ENCODE measurements at regions not wholly inside any gene's neighbourhood (a gene's known extent, or its start where the extent isn't known, plus 50 kb on each side); places are given as distances from the start of the nearest gene placed in this dataset.
"Not testable (repeated sequence)": the region's sequence is repeated elsewhere in the genome, so short reads cannot be mapped to it uniquely, and the experiment has no call there.

- H3K36me3 Mint-ChIP-seq; H3K36me3 ChIP-seq (ENCODE audit: insufficient read depth, low read length); H3K27me3 ChIP-seq (ENCODE audit: insufficient read depth, low read length, poor library complexity, severe bottlenecking); H3K27ac ChIP-seq (ENCODE audit: low read depth, low read length); H3K27me3 Mint-ChIP-seq; H3K4me3 ChIP-seq (ENCODE audit: low read length); H3K4me1 ChIP-seq (ENCODE audit: insufficient read depth, low read length); H3K27ac Mint-ChIP-seq; POLR2A ChIA-PET; H3K9me3 ChIP-seq (ENCODE audit: low read length); DNase-seq; H3K9me3 Mint-ChIP-seq; H3K4me1 Mint-ChIP-seq; CTCF ChIA-PET; H3K4me3 Mint-ChIP-seq: not testable (repeated sequence)
These were observed 110.5 kb upstream of the PLEKHM1 start for GRCh38 chr17:45601013-45601412.

GRCh38 chr17:45601605-45602539, 111.4 kb upstream of the PLEKHM1 start:
- H3K36me3 ChIP-seq (ENCODE audit: insufficient read depth, low read length); H3K36me3 Mint-ChIP-seq; H3K9me3 ChIP-seq (ENCODE audit: low read length); H3K27me3 Mint-ChIP-seq; H3K4me3 ChIP-seq (ENCODE audit: low read length); H3K4me3 Mint-ChIP-seq; H3K27ac Mint-ChIP-seq; POLR2A ChIA-PET; H3K4me1 ChIP-seq (ENCODE audit: insufficient read depth, low read length); CTCF ChIA-PET; H3K4me1 Mint-ChIP-seq; H3K9me3 Mint-ChIP-seq; H3K27me3 ChIP-seq (ENCODE audit: insufficient read depth, low read length, poor library complexity, severe bottlenecking); H3K27ac ChIP-seq (ENCODE audit: low read depth, low read length); DNase-seq: not testable (repeated sequence)

GRCh38 chr17:45605751-45606150, 115.2 kb upstream of the PLEKHM1 start:
- H3K27ac Mint-ChIP-seq; H3K4me1 ChIP-seq (ENCODE audit: insufficient read depth, low read length); POLR2A ChIA-PET; DNase-seq; H3K4me3 Mint-ChIP-seq; H3K27me3 ChIP-seq (ENCODE audit: insufficient read depth, low read length, poor library complexity, severe bottlenecking); H3K4me3 ChIP-seq (ENCODE audit: low read length); H3K27ac ChIP-seq (ENCODE audit: low read depth, low read length); H3K36me3 Mint-ChIP-seq; H3K4me1 Mint-ChIP-seq; H3K9me3 Mint-ChIP-seq; H3K36me3 ChIP-seq (ENCODE audit: insufficient read depth, low read length); CTCF ChIA-PET; H3K27me3 Mint-ChIP-seq; H3K9me3 ChIP-seq (ENCODE audit: low read length): not testable (repeated sequence)

- H3K27me3 Mint-ChIP-seq; POLR2A ChIA-PET; H3K36me3 ChIP-seq (ENCODE audit: insufficient read depth, low read length); H3K4me1 Mint-ChIP-seq; H3K9me3 Mint-ChIP-seq; H3K36me3 Mint-ChIP-seq; H3K4me1 ChIP-seq (ENCODE audit: insufficient read depth, low read length); H3K27ac ChIP-seq (ENCODE audit: low read depth, low read length); H3K4me3 ChIP-seq (ENCODE audit: low read length); H3K9me3 ChIP-seq (ENCODE audit: low read length); CTCF ChIA-PET; H3K27me3 ChIP-seq (ENCODE audit: insufficient read depth, low read length, poor library complexity, severe bottlenecking): not testable (repeated sequence)
- DNase-seq = peak; percentile 43 to 84 (median 77)
- Mint-ChIP-seq H3K27ac (peak overlapping the region in 6 of 8 donors; percentile 39 to 93 (median 68)), H3K4me3 (peak overlapping the region; percentile 79 to 92 (median 87))
These were observed 129.5 kb upstream of the PLEKHM1 start for GRCh38 chr17:45619984-45620405.

- H3K27me3 Mint-ChIP-seq; H3K9me3 ChIP-seq (ENCODE audit: low read length); H3K36me3 Mint-ChIP-seq; H3K4me1 Mint-ChIP-seq; POLR2A ChIA-PET; H3K27ac Mint-ChIP-seq; H3K4me3 ChIP-seq (ENCODE audit: low read length); H3K36me3 ChIP-seq (ENCODE audit: insufficient read depth, low read length); H3K9me3 Mint-ChIP-seq; H3K27me3 ChIP-seq (ENCODE audit: insufficient read depth, low read length, poor library complexity, severe bottlenecking); CTCF ChIA-PET; H3K4me1 ChIP-seq (ENCODE audit: insufficient read depth, low read length); H3K27ac ChIP-seq (ENCODE audit: low read depth, low read length): not testable (repeated sequence)
- peak in 1 of 5 donors; percentile 48 for DNase-seq
- peak overlapping the region; percentile 79 to 92 (median 87) for H3K4me3 Mint-ChIP-seq
These were observed 129.9 kb upstream of the PLEKHM1 start for GRCh38 chr17:45620468-45620867.

- CTCF ChIA-PET; H3K4me1 ChIP-seq (ENCODE audit: insufficient read depth, low read length); H3K27me3 ChIP-seq (ENCODE audit: insufficient read depth, low read length, poor library complexity, severe bottlenecking); H3K36me3 Mint-ChIP-seq; H3K4me1 Mint-ChIP-seq; POLR2A ChIA-PET; H3K27ac Mint-ChIP-seq; H3K9me3 Mint-ChIP-seq; H3K36me3 ChIP-seq (ENCODE audit: insufficient read depth, low read length); H3K4me3 ChIP-seq (ENCODE audit: low read length); H3K27ac ChIP-seq (ENCODE audit: low read depth, low read length); H3K27me3 Mint-ChIP-seq; DNase-seq; H3K9me3 ChIP-seq (ENCODE audit: low read length): not testable (repeated sequence)
- H3K4me3 Mint-ChIP-seq = peak overlapping the region in 6 of 7 donors; percentile 32 to 77 (median 54)
These were observed 130.6 kb upstream of the PLEKHM1 start for GRCh38 chr17:45621087-45621486.

GRCh38 chr17:45622295-45622694, 131.8 kb upstream of the PLEKHM1 start:
- H3K9me3 Mint-ChIP-seq; H3K27ac Mint-ChIP-seq; H3K4me3 ChIP-seq (ENCODE audit: low read length); H3K36me3 ChIP-seq (ENCODE audit: insufficient read depth, low read length); CTCF ChIA-PET; DNase-seq; H3K27me3 ChIP-seq (ENCODE audit: insufficient read depth, low read length, poor library complexity, severe bottlenecking); H3K4me1 Mint-ChIP-seq; POLR2A ChIA-PET; H3K27ac ChIP-seq (ENCODE audit: low read depth, low read length); H3K27me3 Mint-ChIP-seq; H3K4me1 ChIP-seq (ENCODE audit: insufficient read depth, low read length); H3K9me3 ChIP-seq (ENCODE audit: low read length): not testable (repeated sequence)
- Mint-ChIP-seq H3K4me3 (peak overlapping the region in 1 of 7 donors; percentile 30), H3K36me3 (peaks cover 0 to 11% (median 0%) of the 10 kb centered on the region in 3 donors)

GRCh38 chr17:45628019-45628418, 137.5 kb upstream of the PLEKHM1 start:
- DNase-seq = no peak
- no peaks in the 10 kb centered on the region for H3K27me3 ChIP-seq (ENCODE audit: insufficient read depth, low read length, poor library complexity, severe bottlenecking)
- H3K4me1 Mint-ChIP-seq = peaks cover 0 to 3% (median 0%) of the 10 kb centered on the region in 3 donors
- H3K36me3 ChIP-seq (ENCODE audit: insufficient read depth, low read length) = peaks cover 20% of the 10 kb centered on the region
- no peaks in the 10 kb centered on the region for H3K9me3 ChIP-seq (ENCODE audit: low read length)
- no peaks in the 10 kb centered on the region for H3K9me3 Mint-ChIP-seq
- peaks cover 5 to 54% (median 15%) of the 10 kb centered on the region in 3 donors for H3K36me3 Mint-ChIP-seq
- no peaks in the 10 kb centered on the region for H3K4me1 ChIP-seq (ENCODE audit: insufficient read depth, low read length)
- H3K27ac ChIP-seq (ENCODE audit: low read depth, low read length) = no peak overlapping the region
- H3K27me3 Mint-ChIP-seq = no peaks in the 10 kb centered on the region
- CTCF ChIA-PET = no interaction called here
- no peak overlapping the region for H3K27ac Mint-ChIP-seq
- H3K4me3 Mint-ChIP-seq = no peak overlapping the region
- POLR2A ChIA-PET = no interaction called here
- H3K4me3 ChIP-seq (ENCODE audit: low read length) = no peak overlapping the region

Data from CD8-positive, alpha-beta memory T cell (primary cell).